Activated B cell treated with CpG ODN at 0.5 μM for 24 hours (primary cell): ENCODE measurements at regions not wholly inside any gene's neighbourhood (a gene's known extent, or its start where the extent isn't known, plus 50 kb on each side); places are given as distances from the start of the nearest gene placed in this dataset.

Source experiments
- ATAC-seq: fragments of 200-7000 bp; cut with Tn5 transposase; one replicate; pipeline ENCODE4 v1.10.0; 2021; ENCODE audit warnings: low read depth, mild to moderate bottlenecking, moderate library complexity
- CTCF ChIA-PET: fragments of 350-600 bp; sonication (Branson Sonifier 250); formaldehyde crosslinking; loops from one replicate; lab custom pipeline; 2021; ENCODE audit warnings: antibody characterized with exemption; lab: Charles Lee
- POLR2A ChIA-PET: fragments of 350-600 bp; sonication (Branson Sonifier 250); formaldehyde crosslinking; loops from one replicate; lab custom pipeline; 2021; ENCODE audit warnings: antibody characterized with exemption; lab: Charles Lee
- DNase-seq: peaks from one replicate; pipeline ENCODE4 v3.0.0; 2022
- H3K27ac Mint-ChIP-seq: one replicate; pipeline ENCODE4 v1.8.0; 2020; ENCODE audit warnings: mixed read lengths
- H3K27me3 Mint-ChIP-seq: one replicate; pipeline ENCODE4 v1.8.0; 2021; ENCODE audit warnings: mixed read lengths
- H3K36me3 Mint-ChIP-seq: one replicate; pipeline ENCODE4 v1.8.0; 2021; ENCODE audit warnings: low read depth, mixed read lengths
- H3K4me1 Mint-ChIP-seq: one replicate; pipeline ENCODE4 v1.8.0; 2021; ENCODE audit warnings: mixed read lengths
- H3K4me3 Mint-ChIP-seq: one replicate; pipeline ENCODE4 v1.8.0; 2020; ENCODE audit warnings: mild to moderate bottlenecking, mixed read lengths
- H3K9me3 Mint-ChIP-seq: one replicate; pipeline ENCODE4 v1.8.0; 2020; ENCODE audit warnings: mixed read lengths
- CTCF ChIP-seq: fragments of 200-600 bp; IDR thresholded peaks from one replicate; pipeline ENCODE4 v1.8.0; 2022; ENCODE audit warnings: antibody characterized with exemption, mild to moderate bottlenecking
- intact Hi-C: fragments of 100-400 bp; cut with micrococcal nuclease; formaldehyde crosslinking; loops from one replicate; pipeline ENCODE4 v1.15.1; 2024

GRCh38 chr1:95467036-95467435, 233.0 kb downstream of the RWDD3 start:
- ATAC-seq = no peak
- CTCF ChIA-PET = no interaction called here
- no peaks in the 10 kb centered on the region for H3K27me3 Mint-ChIP-seq
- no peak for TF ChIP-seq CTCF
- POLR2A ChIA-PET = no interaction called here
- H3K27ac Mint-ChIP-seq = no peak overlapping the region
- H3K4me3 Mint-ChIP-seq = no peak overlapping the region
- peaks cover 6% of the 10 kb centered on the region for H3K9me3 Mint-ChIP-seq
- intact Hi-C loops = no loop called here
- no peak for DNase-seq
- H3K36me3 Mint-ChIP-seq = no peaks in the 10 kb centered on the region
- H3K4me1 Mint-ChIP-seq = no peaks in the 10 kb centered on the region

- TF ChIP-seq CTCF = no peak
- Mint-ChIP-seq H3K27ac (no peak overlapping the region), H3K36me3 (no peaks in the 10 kb centered on the region), H3K27me3 (no peaks in the 10 kb centered on the region), H3K4me1 (no peaks in the 10 kb centered on the region), H3K9me3 (peaks cover 5% of the 10 kb centered on the region), H3K4me3 (no peak overlapping the region)
- intact Hi-C loops = no loop called here
- no peak for ATAC-seq
- DNase-seq = no peak
- ChIA-PET POLR2A (no interaction called here), CTCF (no interaction called here)
Measured at GRCh38 chr1:95475686-95476457, 241.9 kb downstream of the RWDD3 start.

- ChIA-PET POLR2A (no interaction called here), CTCF (no interaction called here)
- ATAC-seq (no peak), DNase-seq (no peak)
- Mint-ChIP-seq H3K4me1 (no peaks in the 10 kb centered on the region), H3K27me3 (no peaks in the 10 kb centered on the region), H3K27ac (no peak overlapping the region), H3K4me3 (no peak overlapping the region), H3K9me3 (no peaks in the 10 kb centered on the region), H3K36me3 (no peaks in the 10 kb centered on the region)
- intact Hi-C loops = no loop called here
- no peak for TF ChIP-seq CTCF
Measured at GRCh38 chr1:95496307-95496706, 262.3 kb downstream of the RWDD3 start.

GRCh38 chr1:95496773-95497172, 262.8 kb downstream of the RWDD3 start:
- ATAC-seq = no peak
- CTCF ChIA-PET = no interaction called here
- no peaks in the 10 kb centered on the region for H3K27me3 Mint-ChIP-seq
- H3K9me3 Mint-ChIP-seq = no peaks in the 10 kb centered on the region
- H3K4me3 Mint-ChIP-seq = no peak overlapping the region
- H3K27ac Mint-ChIP-seq = no peak overlapping the region
- POLR2A ChIA-PET = no interaction called here
- intact Hi-C loops = no loop called here
- H3K36me3 Mint-ChIP-seq = no peaks in the 10 kb centered on the region
- no peak for DNase-seq
- H3K4me1 Mint-ChIP-seq = no peaks in the 10 kb centered on the region
- TF ChIP-seq CTCF = no peak

- Mint-ChIP-seq H3K4me3 (no peak overlapping the region), H3K27me3 (no peaks in the 10 kb centered on the region), H3K9me3 (no peaks in the 10 kb centered on the region), H3K4me1 (no peaks in the 10 kb centered on the region), H3K27ac (no peak overlapping the region), H3K36me3 (no peaks in the 10 kb centered on the region)
- DNase-seq (no peak), ATAC-seq (no peak)
- intact Hi-C loops = no loop called here
- TF ChIP-seq CTCF = no peak
- ChIA-PET CTCF (no interaction called here), POLR2A (no interaction called here)
Measured at GRCh38 chr1:95497566-95497965, 263.6 kb downstream of the RWDD3 start.
